MCF 10A (cell line): ENCODE measurements at regions not wholly inside any gene's neighbourhood (a gene's known extent, or its start where the extent isn't known, plus 50 kb on each side); places are given as distances from the start of the nearest gene placed in this dataset.
"Not testable (repeated sequence)": the region's sequence is repeated elsewhere in the genome, so short reads cannot be mapped to it uniquely, and the experiment has no call there.

Source experiments
- BruUV-seq: library from RNA; stranded (reverse); fragments of 400-500 nt; replicated peaks from 2 replicates; lab custom pipeline; 2021; lab: Mats Ljungman, UMichigan
- CTCF ChIA-PET: fragments of 300-600 bp; sonication (Branson Sonifier 250); formaldehyde crosslinking; extraction: SDS; loops from one replicate; lab custom pipeline; 2021; ENCODE audit warnings: antibody characterized with exemption, inconsistent platforms; lab: Yijun Ruan, JAX
- POLR2A ChIA-PET: fragments of 300-600, 350-650 bp; sonication (Branson Sonifier 250); formaldehyde crosslinking; extraction: SDS; loops from one replicate; lab custom pipeline; 2020; ENCODE audit warnings: antibody characterized with exemption, inconsistent platforms; lab: Yijun Ruan, JAX
- DNase-seq: peaks from one replicate; pipeline ENCODE4 v3.0.0-alpha.2; 2018; ENCODE audit not compliant: unreplicated experiment
- H3K27ac Mint-ChIP-seq: one replicate; pipeline ENCODE4 v1.8.0; 2022; ENCODE audit warnings: mild to moderate bottlenecking, low read depth, mixed read lengths; ENCODE audit not compliant: unreplicated experiment
- H3K27me3 Mint-ChIP-seq: one replicate; pipeline ENCODE4 v1.8.0; 2022; ENCODE audit warnings: mixed read lengths; ENCODE audit not compliant: insufficient read depth, unreplicated experiment
- H3K36me3 Mint-ChIP-seq: one replicate; pipeline ENCODE4 v1.8.0; 2022; ENCODE audit warnings: mild to moderate bottlenecking, moderate library complexity, mixed read lengths; ENCODE audit not compliant: insufficient read depth, unreplicated experiment
- H3K4me1 Mint-ChIP-seq: one replicate; pipeline ENCODE4 v1.8.0; 2022; ENCODE audit warnings: mixed read lengths; ENCODE audit not compliant: insufficient read depth, unreplicated experiment
- H3K4me3 Mint-ChIP-seq: one replicate; pipeline ENCODE4 v1.8.0; 2022; ENCODE audit warnings: mild to moderate bottlenecking, moderate library complexity, mixed read lengths; ENCODE audit not compliant: unreplicated experiment
- H3K9me3 Mint-ChIP-seq: one replicate; pipeline ENCODE4 v1.8.0; 2022; ENCODE audit warnings: mixed read lengths; ENCODE audit not compliant: unreplicated experiment
- CTCF ChIP-seq: fragments of 200-600 bp; IDR thresholded peaks from one replicate; pipeline ENCODE4 v1.8.0; 2022; ENCODE audit warnings: antibody characterized with exemption, mild to moderate bottlenecking; ENCODE audit not compliant: unreplicated experiment
- intact Hi-C: fragments of 100-400 bp; cut with micrococcal nuclease; formaldehyde crosslinking; loops from 2 replicates; pipeline ENCODE4 v1.14.1; 2022

- no peaks in the 10 kb centered on the region for H3K27me3 Mint-ChIP-seq
- intact Hi-C loops, result no loop called here
- H3K36me3 Mint-ChIP-seq, result no peaks in the 10 kb centered on the region
- H3K27ac Mint-ChIP-seq, result no peak overlapping the region
- H3K4me3 Mint-ChIP-seq, result no peak overlapping the region
- TF ChIP-seq CTCF, result no peak
- peaks cover 8% of the 10 kb centered on the region for H3K9me3 Mint-ChIP-seq
- BruUV-seq, result no TSS peak
- POLR2A ChIA-PET, result no interaction called here
- no peaks in the 10 kb centered on the region for H3K4me1 Mint-ChIP-seq
- CTCF ChIA-PET, result no interaction called here
- no peak for DNase-seq
Observed at GRCh38 chr6:86147859-86148258, 505.2 kb upstream of the SYNCRIP start.

- ChIA-PET CTCF (no interaction called here), POLR2A (no interaction called here)
- Mint-ChIP-seq H3K36me3 (no peaks in the 10 kb centered on the region), H3K27me3 (no peaks in the 10 kb centered on the region), H3K27ac (no peak overlapping the region), H3K4me1 (no peaks in the 10 kb centered on the region), H3K9me3 (peaks cover 8% of the 10 kb centered on the region), H3K4me3 (no peak overlapping the region)
- TF ChIP-seq CTCF, result no peak
- DNase-seq, result no peak
- no TSS peak for BruUV-seq
- intact Hi-C loops, result no loop called here
Observed at GRCh38 chr6:86147311-86147710, 504.6 kb upstream of the SYNCRIP start.

GRCh38 chr6:86146751-86147150 is 504.1 kb upstream of the SYNCRIP start:
- H3K4me3 Mint-ChIP-seq, H3K36me3 Mint-ChIP-seq, CTCF ChIA-PET, intact Hi-C loops, H3K4me1 Mint-ChIP-seq, BruUV-seq, DNase-seq, H3K27ac Mint-ChIP-seq, H3K27me3 Mint-ChIP-seq, H3K9me3 Mint-ChIP-seq: not testable (repeated sequence)
- POLR2A ChIA-PET, result interaction anchor here (0.6 kb wide), 1 partner anchor 1648 kb away, joined by 3 read pairs; no protein-coding TSS in a partner anchor

- TF ChIP-seq CTCF, result no peak
- H3K36me3 Mint-ChIP-seq, result no peaks in the 10 kb centered on the region
- intact Hi-C loops, result no loop called here
- CTCF ChIA-PET, result no interaction called here
- POLR2A ChIA-PET, result no interaction called here
- no TSS peak for BruUV-seq
- no peaks in the 10 kb centered on the region for H3K4me1 Mint-ChIP-seq
- H3K27me3 Mint-ChIP-seq, result no peaks in the 10 kb centered on the region
- H3K4me3 Mint-ChIP-seq, result no peak overlapping the region
- H3K27ac Mint-ChIP-seq, result no peak overlapping the region
- DNase-seq, result no peak
- H3K9me3 Mint-ChIP-seq, result peaks cover 16% of the 10 kb centered on the region
Observed at GRCh38 chr6:86142326-86142725, 499.6 kb upstream of the SYNCRIP start.
